ENCODE measurements at regions not wholly inside any gene's neighbourhood (a gene's known extent, or its start where the extent isn't known, plus 50 kb on each side); places are given as distances from the start of the nearest gene placed in this dataset.
A peak's percentile ranks its signal among the peaks of the same experiment; 100 is the strongest.
"Not testable (repeated sequence)": the region's sequence is repeated elsewhere in the genome, so short reads cannot be mapped to it uniquely, and the experiment has no call there.

DNA sequence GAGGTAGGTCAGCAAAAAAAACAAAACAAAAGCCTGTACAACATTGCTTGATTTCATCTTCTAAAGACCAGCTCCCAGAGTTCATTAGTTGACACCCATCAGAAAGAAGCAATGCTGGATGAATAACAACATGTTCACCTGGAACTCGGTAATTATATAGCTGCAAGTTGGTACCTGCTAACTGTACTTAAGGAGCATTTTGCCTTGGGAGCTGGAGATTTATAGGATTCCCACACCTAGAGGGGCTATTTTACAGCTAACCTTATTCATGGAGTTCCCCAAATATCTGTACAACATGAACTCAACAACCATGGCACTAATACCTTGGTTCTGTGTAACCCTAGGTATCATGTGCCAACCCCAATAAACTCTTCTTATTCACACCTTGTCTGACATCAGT is 281.1 kb upstream of the NCKAP5 start:
- intact Hi-C loops (cut with DNase I): no loop called here
- DNase-seq (ENCODE audit: low spot score): no peak

DNA sequence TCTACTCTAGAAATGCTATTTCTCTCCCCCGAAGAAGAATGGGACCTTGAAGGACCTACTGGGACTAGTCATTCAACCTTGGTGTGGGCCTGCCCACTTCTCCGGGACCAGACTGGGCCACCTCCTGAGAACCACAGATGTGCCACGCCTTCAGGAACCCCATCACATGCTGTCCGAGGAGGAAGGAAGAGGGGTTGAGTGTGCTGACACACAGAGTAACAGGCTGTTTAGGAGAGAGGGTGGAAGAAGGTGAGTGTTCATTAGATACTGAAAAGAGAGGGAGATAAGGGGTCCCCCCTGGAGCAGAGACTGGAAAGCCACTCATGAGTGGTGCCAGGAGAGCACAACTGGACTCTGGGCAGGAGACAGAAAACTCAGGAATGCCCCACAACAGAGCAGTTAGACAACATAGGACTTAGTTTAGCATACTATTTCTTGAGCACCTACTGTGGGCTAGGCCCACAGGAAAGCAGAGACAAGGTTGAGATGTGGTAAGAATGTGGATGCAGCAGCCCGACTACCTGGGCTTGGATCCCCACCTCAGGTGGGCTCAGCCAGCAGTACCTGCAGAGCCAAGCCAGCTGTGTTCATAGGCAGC is 286.4 kb upstream of the NCKAP5 start:
- DNase-seq (ENCODE audit: low spot score): no peak
- intact Hi-C loops (cut with DNase I): no loop called here

DNA sequence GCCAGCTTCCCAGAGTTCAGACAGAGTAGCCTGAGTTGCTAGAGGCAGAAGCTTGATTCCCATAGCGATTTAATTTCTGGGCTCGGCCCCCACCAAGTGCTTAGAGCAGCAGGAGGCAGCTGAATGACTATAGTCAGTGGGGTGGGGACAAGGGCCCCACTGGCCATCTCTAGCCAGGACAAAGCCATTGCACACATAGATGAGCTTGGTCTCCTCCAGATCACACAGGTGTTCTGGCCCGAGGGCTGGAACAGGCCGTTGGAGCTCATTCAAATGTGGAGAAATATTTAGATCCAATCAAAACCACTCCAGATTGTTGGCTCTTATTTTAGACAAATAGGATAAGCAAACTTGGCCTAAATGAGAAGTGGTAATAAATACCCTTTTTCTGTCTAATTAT is 287.3 kb upstream of the NCKAP5 start:
- intact Hi-C loops (cut with DNase I): no loop called here
- no peak for DNase-seq (ENCODE audit: low spot score)

DNA sequence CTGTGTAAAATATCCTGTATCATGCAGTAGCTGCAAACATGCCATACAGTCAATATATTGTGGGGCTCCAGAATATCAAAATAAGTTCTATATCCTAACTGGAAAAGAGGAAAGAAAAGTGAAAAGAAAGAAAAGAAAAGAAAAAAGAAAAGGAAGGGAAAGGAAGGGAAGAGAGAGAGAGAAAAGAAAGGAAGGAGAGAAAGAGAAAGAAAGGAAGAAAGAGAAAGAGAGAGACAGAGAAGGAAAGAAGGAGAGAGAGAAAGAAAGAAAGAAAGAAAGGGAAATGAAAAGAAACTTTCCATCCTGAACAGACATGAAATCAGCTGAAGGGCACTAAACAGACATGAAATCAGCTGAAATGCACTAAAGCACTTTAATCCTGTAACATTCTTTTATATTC is 288.4 kb upstream of the NCKAP5 start:
- no peak for DNase-seq (ENCODE audit: low spot score)
- intact Hi-C loops (cut with DNase I): no loop called here

DNA sequence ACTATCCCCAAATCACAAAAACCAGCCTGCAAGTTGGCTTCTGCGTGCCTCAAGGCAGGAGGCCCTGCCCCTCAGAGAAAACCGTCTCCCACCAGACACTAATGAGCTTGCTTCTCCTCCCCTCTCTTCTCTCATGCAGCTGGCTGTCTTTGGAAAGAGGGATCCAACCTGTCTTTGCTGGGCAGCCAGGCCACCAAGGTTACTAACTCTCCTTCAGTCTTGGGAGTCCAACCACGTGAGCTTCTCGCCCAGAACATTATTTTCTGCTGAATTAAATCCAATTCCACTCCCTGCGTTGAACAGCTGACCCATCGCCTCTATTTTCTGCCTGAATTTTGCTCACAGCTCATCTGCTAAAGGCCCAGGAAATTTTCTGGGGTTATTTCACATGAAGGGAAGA is 291.3 kb upstream of the NCKAP5 start:
- no peak for DNase-seq (ENCODE audit: low spot score)
- intact Hi-C loops (cut with DNase I): no loop called here

DNA sequence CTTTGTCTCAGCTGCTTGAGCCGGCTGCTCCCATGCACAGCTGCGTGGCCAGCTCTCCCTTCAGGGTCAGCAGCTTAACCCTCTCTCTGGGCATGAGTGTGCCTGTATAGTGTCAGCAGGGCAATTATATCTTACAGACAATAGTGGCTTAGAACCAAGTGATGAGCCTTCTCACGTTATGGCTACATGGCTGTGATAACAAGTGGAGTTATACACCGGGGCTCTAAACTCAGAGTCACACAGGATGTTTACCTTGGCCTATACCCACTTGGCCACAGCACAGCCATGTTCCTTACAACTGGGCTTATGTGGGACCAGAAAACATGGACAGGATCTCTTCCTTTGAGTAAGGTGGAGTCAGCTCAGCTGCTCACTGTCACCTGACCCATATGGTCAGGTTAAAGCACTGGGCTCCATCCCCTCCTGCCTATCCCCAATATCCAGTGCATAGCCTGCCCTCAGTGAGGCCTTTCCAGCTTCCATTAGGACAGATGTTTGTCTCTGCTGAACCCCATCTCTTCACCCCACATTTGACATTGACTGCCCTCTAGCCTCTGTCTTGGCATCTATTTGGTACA is 294.2 kb upstream of the NCKAP5 start:
- DNase-seq (ENCODE audit: low spot score): no peak
- intact Hi-C loops (cut with DNase I): no loop called here

DNA sequence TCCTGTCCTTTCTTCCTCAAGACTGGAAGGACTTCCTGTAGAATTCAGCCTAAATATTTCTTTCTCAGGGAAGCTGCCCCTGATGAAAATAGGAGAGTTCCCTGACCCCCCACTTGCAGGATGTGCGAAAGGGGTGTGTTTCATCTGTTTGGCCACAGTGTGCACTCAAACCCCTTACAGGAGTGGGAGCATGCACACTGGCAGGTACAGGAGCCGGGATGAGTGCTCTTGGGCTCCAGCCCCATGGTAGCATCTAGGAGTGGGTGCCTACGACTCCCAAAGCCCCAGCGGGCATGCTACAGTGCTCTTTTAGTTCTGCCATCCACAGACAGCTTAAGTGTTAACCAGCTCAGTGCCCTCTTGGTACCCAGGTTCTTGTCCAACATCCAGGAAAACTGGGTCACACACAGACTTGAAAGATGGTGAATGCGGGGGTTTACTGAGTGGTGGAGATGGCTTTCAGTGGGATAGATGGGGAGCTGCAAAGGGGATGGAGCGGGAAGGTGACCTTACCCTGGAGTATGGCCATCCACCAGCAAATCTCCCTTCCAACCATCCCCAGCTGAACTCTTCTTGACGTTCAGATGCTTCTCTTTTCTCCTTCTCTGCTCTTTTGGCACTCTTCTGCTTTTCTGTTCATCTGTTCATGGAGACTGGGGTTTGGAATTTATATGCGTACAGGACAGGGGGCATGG is 295.0 kb upstream of the NCKAP5 start:
- intact Hi-C loops (cut with DNase I): no loop called here
- DNase-seq (ENCODE audit: low spot score): no peak

DNA sequence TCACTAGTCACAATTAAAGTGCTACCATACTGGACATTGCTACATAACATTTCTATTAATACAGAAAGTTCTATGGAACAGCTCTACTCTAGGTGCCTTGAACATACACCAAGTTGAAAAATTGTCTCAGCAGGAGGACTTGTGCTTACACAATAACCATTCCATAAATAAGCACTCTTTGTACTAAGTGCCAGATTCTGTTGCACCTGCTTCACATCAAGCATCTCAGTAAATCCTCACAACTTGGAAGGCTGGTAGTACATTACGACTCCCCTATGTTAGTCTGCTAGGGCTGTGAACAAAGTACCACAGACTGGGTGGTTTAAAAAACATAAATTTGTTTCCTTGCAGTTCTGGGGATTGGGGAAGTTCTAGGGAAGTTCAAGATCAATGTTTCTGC is 296.9 kb upstream of the NCKAP5 start:
- no peak for DNase-seq (ENCODE audit: low spot score)
- intact Hi-C loops (cut with DNase I): no loop called here

DNA sequence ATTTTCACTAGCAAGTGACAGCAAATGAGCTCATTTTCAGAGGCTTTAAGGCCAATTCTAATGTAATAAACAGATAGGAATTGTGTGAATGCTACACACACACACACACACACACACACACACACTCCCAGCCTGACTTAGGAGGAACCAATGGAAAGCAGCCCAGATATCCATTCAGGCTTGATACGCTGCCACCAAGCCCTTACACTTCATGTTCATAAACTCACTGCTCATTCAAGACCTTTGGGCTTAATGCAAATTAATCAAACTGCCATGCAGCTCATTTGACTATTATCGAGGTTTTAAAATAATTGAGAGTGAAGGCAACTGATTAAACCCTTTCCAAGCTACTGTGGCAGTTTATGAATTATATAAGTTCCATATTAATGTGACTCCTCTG is 298.9 kb upstream of the NCKAP5 start:
- intact Hi-C loops (cut with DNase I): no loop called here
- DNase-seq (ENCODE audit: low spot score): no peak

DNA sequence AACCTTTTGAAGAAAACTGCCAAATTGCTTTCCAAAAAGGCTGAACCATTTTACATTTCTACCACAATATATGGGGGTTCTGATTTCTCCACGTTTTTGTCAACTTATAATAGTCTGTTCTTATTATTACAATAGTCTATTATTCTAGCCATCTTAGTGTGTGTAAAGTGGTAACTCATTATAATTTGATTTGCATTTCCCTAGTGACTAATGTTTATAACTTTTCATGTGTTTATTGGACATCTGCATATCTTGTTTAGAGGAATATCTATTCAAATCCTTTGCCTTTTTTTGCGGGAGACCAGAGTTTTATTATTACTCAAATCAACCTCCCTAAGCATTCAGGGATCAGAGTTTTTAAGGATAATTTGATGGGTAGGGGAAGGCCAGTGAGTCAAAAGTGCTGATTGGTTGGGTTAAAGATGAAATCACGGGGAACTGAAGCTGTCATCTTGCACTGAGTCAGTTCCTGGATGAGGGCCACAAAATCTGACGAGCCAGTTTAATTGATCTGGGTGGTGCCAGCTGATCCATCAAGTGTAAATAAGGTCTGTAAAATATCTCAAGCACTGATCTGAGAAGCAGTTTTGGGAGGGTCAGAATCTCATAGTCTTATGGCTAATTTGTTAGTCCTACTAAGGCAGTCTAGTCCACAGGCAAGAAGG is 303.4 kb upstream of the NCKAP5 start:
- intact Hi-C loops (cut with DNase I): no loop called here
- DNase-seq (ENCODE audit: low spot score): no peak

DNA sequence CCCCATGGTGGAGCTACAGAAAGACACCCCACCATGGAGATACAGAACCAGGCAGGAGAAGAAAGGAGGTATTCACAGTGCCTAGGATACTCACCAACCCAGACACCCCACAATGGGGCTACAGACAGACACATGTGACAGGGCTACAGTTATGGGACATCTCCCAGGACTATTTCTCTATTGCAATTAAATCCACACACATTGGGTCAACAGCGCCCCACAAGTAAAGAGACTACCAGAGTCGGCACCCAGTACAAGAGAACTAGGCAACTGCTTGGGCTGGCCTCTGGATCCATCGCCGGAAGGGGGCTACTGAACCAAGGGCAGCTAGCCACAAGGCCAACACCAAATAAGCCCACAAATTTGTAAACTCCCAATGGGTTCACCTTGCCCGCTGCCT is 310.1 kb upstream of the NCKAP5 start:
- intact Hi-C loops (cut with DNase I): no loop called here

DNA sequence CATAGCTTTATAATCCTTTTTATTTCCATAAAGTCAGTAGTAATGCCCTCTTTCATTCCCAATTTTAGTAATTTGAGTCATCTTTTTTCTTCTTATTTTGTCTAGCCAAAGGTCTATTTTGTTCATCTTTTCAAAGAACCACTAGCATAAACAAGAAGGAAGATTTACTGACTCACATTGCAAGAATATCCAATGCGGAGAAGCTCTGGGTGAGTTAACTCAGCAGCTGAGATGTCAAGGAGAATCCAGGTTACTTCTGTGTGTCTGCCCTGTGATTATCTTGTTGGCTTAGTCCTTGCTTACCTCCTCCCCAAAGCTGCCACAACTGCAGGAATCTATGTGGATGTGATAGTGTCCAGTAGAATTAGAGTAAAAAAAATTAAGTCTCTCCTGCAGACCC is 311.4 kb upstream of the NCKAP5 start:
- intact Hi-C loops (cut with DNase I): no loop called here
- DNase-seq (ENCODE audit: low spot score): no peak

More for the DNA sequence above, 310.1 kb upstream of the NCKAP5 start:
- no peak for DNase-seq (ENCODE audit: low spot score)

DNA sequence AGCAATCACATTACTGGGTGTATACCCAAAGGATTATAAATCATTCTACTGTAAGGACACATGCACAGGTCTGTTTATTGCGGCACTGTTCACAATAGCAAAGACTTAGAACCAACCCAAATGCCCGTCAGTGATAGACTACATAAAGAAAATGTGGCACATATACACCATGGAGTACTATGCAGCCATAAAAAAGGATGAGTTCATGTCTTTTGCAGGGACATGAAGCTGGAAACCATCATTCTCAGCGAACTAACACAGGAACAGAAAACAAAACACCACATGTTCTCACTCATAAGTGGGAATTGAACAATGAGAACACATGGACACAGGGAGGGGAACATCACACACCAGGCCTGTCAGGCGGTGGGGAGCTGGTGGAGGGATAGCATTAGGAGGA is 313.9 kb upstream of the NCKAP5 start:
- intact Hi-C loops (cut with DNase I); DNase-seq (ENCODE audit: low spot score): not testable (repeated sequence)

DNA sequence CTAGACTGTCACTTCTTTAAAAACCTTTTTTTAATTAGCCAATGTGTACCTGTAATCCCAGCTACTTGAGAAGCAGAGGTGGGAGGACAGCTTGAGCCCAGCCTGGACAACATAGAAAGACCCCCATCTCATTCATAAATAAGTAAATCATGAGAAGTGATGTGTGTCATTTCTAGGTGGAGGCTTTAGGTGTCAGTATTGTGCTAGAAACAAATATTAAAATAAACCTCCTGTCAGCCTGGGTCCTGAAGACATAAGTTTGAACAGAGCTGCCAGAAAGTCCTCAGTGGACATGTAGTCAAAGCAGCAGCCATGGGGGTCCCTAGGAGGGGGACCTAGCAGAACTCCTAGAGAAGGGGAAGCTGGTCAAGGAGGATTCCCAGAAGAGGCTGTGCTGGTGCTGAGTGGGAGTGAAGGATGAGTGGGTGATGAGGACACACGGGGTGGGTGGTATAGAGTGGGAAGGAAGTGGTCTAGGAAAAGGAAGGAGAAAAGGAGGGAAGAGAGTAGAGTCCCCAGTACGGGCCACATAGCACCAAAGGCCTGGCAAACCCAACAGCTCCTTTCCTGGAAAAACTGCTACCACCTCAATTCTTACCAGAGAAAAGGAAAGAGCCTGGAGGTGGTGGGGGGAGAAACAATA is 316.6 kb upstream of the NCKAP5 start:
- intact Hi-C loops (cut with DNase I): no loop called here
- no peak for DNase-seq (ENCODE audit: low spot score)

DNA sequence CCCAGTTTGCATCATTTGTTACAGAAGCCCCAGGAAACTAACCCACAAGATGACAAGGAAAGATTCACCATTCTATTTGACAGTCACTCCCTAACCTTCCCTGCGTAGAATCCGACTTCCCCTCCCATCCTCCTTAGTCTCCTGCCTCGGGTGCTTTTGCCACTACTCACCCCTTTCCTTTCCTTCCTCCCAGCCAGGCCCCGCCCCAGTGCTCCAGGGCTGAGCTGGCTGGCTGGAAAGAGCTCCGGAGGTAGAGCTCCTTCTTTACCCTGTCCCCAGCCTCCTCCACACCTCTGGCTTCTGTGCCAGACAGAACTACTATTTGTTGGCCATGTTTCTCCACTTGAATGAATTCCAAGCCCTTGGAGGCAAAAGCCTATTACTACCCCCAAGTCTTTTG is 317.6 kb upstream of the NCKAP5 start:
- intact Hi-C loops (cut with DNase I): no loop called here
- DNase-seq (ENCODE audit: low spot score): no peak

DNA sequence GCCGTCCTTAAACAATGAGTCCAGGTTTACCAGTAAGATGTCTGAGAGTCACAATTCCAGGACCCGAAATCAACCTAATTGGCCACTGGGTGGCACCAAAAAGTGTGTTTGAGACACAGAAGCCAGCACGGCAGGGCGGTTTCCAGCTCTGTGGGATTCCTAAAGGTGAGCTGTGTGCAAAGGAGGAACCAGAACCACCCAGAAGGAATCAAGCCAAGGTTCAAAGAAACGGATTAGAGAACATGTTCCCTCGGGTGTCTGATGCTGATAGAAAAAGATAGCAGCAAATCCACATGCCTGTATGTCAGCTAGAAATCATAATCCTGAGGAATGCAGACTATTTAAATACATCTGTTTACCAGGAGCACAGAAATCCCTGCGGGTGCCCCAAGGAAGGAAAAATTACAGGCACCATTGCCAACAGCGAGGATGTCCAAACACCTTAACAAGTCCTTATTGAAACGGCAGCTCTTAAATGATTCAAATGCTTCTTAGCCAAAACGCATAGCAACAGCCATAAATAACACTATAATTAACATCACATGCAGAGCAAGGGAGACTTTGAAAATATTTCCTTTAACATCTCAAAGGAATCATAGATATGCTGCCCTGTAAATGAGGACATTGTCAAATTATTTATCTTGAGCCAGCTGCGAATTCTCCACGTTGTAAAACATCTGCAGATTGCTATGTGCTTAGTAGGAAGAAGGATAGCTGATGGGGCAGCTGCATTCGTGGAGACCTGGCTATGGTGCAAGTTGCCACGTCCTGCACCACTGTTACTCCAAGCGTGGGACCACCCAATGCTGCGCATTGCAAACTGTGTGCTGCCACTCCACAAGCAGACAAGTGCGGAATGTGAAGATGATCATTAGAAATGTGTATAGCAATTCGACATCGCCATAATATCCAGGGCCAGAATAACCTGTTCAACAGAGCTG is 318.7 kb upstream of the NCKAP5 start:
- intact Hi-C loops (cut with DNase I): no loop called here
- DNase-seq (ENCODE audit: low spot score): peak; percentile 83

DNA sequence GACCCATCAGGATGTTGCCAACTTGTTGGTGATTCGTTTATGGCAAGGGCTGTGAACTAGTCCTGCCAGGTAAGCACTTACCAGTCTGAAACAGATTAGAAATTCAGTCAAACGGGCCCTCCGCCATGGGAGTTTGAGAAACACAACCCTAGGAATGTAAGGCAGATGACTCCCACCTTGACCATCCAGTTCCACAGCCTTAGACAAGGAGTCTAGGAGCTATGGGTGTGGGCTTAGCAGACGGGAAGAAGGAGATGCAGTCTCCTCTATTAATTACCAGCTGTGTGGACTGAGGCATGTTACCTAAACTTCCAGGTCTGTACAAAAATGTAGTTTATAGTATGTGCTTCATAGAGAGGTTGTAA is 319.4 kb upstream of the NCKAP5 start:
- no peak for DNase-seq (ENCODE audit: low spot score)
- intact Hi-C loops (cut with DNase I): no loop called here

DNA sequence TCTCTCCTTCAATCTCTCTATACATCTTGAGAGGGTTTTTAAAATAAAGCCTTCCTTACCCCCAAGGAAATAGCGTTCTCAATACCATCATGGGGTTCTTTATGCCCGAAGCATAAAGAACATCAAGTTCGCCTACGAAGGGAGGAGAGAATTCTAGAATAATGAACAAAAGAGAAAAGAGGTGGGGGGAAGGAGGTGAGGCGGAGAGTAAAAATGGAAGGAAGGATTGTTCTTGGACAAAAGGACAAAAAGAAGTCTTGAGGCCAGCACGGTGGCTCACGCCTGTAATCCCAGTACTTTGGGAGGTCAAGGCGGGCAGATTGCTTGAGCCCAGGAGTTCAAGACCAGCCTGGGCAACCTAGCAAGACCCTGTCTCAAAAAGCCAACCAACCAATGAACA is 319.8 kb upstream of the NCKAP5 start:
- DNase-seq (ENCODE audit: low spot score): no peak
- intact Hi-C loops (cut with DNase I): no loop called here

DNA sequence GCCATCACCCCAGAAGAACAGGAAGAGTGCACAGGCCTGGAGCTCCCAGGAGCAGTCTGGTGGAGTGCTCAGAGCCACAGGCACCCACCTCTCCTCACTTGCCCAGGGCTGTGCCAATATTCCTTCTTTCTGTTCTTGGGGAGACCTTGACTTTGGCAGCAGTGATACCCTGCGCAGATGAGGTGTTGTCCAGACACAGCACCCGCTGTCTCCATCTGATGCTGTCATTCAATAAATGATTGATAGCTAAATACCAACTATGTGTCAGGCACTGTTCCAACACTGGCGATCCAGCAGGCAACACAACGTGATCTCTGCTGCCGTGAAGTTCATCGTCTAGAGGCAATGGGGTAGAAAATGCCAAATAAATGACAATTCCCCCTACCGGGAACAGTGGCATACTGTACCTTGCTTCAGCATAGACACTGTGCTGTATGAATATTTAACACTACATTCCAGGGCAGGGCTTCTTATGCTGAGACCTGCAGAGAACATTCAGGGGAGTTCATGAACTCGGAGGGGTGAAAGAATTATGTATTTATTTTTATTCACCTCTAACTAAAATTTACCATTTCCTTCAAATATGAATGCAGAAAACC is 320.5 kb upstream of the NCKAP5 start:
- no peak for DNase-seq (ENCODE audit: low spot score)
- intact Hi-C loops (cut with DNase I): no loop called here
